ENCODE measurements at regions not wholly inside any gene's neighbourhood (a gene's known extent, or its start where the extent isn't known, plus 50 kb on each side); places are given as distances from the start of the nearest gene placed in this dataset.

- no peak for TF ChIP-seq POLR2A (IDR thresholded peaks at IDR 0.05)
- TF ChIP-seq POLR2AphosphoS5 (IDR thresholded peaks at IDR 0.05; ENCODE audit: insufficient read depth in 1 of 2, low read depth in 1 of 2): no peak
Measured at GRCh38 chr2:228373191-228373590, 191.7 kb upstream of the SPHKAP start.

All from vagina (tissue), 2 donors.